ENCODE measurements at regions not wholly inside any gene's neighbourhood (a gene's known extent, or its start where the extent isn't known, plus 50 kb on each side); places are given as distances from the start of the nearest gene placed in this dataset.

DNA sequence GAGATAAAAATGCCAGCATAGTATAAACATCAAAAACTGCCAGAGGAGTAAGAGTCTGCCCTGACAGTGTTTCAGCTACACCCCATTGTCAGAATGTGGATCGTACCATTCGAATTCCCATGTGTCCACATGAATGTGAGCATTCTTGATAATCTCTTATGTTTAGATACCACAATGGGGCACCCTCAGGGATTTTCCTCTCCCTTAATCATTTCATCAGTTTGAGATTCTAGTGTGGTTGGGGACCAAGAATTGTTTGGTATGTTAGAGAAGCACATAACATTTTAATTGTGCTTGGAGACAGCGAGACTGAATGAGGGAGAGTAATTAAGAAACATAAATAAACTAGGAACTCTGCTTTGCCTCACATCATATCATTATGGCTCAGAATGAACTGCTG is 120.2 kb downstream of the ZC3H11B start:
- TF ChIP-seq, protein P1, sequence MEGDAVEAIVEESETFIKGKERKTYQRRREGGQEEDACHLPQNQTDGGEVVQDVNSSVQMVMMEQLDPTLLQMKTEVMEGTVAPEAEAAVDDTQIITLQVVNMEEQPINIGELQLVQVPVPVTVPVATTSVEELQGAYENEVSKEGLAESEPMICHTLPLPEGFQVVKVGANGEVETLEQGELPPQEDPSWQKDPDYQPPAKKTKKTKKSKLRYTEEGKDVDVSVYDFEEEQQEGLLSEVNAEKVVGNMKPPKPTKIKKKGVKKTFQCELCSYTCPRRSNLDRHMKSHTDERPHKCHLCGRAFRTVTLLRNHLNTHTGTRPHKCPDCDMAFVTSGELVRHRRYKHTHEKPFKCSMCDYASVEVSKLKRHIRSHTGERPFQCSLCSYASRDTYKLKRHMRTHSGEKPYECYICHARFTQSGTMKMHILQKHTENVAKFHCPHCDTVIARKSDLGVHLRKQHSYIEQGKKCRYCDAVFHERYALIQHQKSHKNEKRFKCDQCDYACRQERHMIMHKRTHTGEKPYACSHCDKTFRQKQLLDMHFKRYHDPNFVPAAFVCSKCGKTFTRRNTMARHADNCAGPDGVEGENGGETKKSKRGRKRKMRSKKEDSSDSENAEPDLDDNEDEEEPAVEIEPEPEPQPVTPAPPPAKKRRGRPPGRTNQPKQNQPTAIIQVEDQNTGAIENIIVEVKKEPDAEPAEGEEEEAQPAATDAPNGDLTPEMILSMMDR (IDR thresholded peaks at IDR 0.05) = no peak
- TF ChIP-seq POLR2A (IDR thresholded peaks at IDR 0.05) = no peak
- no peak for TF ChIP-seq EP300 (IDR thresholded peaks at IDR 0.05)
